Urothelium cell line (cell line): ENCODE measurements at regions not wholly inside any gene's neighbourhood (a gene's known extent, or its start where the extent isn't known, plus 50 kb on each side); places are given as distances from the start of the nearest gene placed in this dataset.

ENCODE experiments used
- DNase-seq: peaks from one replicate; pipeline ENCODE4 v3.0.0; 2011; ENCODE audit warnings: low spot score, mixed read lengths
- FAIRE-seq: peaks from 2 replicates; lab custom pipeline; 2011; peaks lifted over from hg19 to GRCh38; lab: Jason Lieb, UNC

- DNase-seq (peak; percentile 54), FAIRE-seq (peak; percentile 61)
Measured at GRCh38 chr2:144707736-144708326, 187.9 kb upstream of the ZEB2 start.

DNA sequence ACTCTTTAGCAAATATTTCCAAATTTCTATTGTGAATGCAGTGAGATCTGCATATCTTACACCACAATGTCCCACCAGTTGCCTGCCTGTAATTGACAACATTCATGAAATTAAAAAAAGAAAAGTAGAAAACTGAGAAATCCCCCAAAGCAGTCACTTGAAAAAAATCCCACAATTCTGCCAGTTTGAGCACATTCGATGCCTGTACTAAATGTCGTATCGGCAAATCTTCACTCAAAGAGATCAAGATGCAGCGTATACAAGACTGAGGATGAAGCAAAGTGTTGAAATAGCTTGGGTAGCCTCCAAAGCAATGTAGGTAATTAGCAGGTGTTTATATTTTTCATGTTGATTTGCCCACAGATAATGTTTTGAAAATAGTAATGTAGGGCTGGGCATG is 186.7 kb upstream of the ZEB2 start:
- no peak for DNase-seq
- no peak for FAIRE-seq

DNA sequence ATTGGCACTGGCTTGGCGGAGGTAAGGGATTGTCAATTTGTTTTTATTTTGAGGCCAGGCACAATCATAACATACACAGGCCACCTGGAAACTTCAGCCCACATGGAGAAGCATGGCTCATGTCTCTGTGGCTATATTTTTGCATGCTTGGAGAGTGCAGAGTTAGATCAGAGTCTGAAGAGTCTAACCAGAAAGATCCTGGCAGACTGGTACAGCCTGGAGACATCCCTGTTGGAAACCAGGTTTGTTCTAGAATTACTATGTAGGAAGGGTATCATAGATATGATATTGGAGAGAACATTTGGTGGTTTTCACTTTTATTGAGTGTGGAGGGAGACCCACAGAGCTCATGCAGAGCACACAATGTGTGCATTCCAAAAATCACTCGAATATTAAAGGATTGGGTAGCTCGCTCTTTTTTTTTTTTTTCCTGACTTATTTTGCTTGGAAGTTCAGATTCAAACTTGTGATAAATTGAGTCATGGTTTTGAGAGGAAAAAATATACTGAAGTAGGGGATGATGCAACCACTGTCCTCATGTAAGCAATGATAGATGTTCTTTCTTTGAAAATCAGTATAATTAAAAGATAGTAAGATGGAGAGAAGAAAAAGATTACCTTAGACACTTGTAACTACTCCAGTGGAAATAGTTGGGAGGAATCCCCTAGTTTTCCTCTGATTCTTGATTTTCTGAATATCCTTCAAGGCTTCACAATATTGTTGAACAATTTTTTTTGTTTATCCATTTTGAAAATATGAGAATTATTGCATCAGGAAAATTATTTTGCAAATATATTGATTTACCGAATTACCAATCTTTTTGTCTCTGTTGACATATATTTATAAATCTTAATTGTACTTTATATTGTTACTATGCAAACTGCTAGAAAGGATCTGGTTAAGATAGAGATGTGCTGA is 185.7 kb upstream of the ZEB2 start:
- FAIRE-seq = no peak
- DNase-seq = no peak

- DNase-seq (no peak), FAIRE-seq (no peak)
Measured at GRCh38 chr2:144704709-144705095, 184.8 kb upstream of the ZEB2 start.

- FAIRE-seq (no peak), DNase-seq (peak; percentile 48)
Measured at GRCh38 chr2:144703852-144704708, 184.2 kb upstream of the ZEB2 start.

DNA sequence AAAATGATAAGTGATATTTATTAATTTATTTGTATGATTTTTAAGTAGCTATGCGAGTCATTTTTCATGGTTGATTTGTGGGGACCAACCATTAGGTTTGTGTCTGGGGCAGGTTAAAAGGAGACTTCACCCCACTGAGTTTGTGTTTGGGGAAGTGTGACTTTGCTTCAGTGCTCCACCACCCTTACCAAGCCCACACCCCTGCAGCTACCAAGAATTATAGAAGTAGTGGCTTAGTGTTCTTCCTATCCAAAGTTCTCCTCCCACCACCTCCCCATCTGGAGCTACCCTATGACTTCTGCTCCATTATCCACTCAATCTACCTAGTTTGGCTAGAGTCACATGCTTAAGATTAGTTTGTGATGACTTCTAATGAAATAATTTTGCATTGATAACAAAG is 182.1 kb upstream of the ZEB2 start:
- FAIRE-seq (no peak), DNase-seq (no peak)

GRCh38 chr2:144701259-144701658 is 181.3 kb upstream of the ZEB2 start:
- DNase-seq = no peak
- FAIRE-seq = no peak

GRCh38 chr2:144698156-144698555 is 178.2 kb upstream of the ZEB2 start:
- no peak for FAIRE-seq
- DNase-seq = no peak

DNA sequence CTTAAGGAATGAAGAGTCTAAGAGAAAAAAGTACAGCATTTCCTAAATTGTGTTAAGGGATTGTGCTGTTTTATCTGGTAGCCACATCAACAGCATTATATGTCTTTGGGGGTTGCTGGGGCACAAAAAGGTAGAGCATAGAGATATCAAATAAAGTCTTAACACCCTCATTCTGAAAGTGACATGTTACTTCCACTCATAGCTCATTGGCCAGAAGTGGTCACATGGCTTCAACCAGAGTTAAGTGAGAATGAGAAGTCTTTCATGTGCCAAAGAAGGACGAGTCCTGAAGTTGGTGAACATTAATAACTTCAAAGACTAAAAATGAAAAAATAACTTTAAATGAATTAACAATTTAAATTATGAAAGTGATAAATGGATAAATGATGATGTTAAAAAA is 175.7 kb upstream of the ZEB2 start:
- FAIRE-seq (no peak), DNase-seq (no peak)

DNA sequence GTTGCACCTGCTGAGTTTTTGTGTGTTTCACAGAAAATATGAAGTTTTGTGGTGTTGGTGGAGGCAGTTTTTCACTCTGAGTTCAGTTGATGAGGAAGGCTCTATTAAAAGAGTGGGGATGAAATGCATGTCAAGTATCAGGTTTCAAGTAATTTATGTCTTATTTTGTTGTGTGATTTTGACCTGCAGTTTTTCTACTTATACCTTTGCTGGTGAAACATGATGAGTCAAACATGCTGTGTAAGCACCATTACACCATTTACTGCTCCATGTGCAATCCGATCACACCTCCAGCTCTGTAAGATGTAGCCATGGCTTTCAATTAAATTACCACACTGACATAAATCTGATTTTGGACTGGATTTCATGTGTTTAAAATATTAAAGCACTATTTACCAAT is 174.5 kb upstream of the ZEB2 start:
- FAIRE-seq (no peak), DNase-seq (no peak)

DNA sequence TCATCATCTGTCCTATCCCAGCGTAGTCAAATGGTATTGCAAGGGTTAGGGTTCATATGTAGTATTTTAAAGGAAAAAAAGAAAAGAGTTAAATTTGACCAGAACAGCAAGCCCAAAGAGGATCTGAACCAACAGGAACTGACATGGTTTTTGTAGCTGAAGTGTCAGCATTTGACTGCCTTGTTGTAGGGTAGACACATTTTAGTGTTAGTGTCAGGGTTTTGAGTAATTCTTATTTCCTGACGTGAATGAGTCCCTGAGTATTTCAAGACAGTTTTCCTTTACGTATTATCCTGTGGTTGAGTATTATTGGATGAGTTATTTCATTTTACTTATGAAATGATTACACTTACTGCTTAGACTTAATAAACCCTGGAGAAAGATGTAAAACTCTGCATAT is 173.3 kb upstream of the ZEB2 start:
- FAIRE-seq (no peak), DNase-seq (no peak)

DNA sequence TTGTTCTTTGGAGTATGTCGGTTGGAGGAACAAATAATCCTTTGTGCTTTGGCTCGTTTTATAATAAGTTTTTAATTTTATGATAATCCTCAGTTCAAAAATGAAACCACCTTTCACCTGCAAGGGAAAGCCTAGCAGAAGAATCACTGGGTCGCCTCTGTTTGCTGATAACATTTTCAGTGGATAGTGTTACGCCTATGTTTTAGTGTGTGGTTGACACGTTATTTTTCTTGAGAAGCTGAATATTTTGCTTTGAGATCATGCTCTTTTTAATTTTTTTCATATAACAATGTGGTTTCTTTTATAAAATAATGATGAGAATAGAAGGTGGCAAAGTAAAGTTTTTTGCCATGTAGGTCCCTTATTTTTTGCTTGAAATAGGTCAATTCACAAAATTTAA is 172.7 kb upstream of the ZEB2 start:
- no peak for DNase-seq

DNA sequence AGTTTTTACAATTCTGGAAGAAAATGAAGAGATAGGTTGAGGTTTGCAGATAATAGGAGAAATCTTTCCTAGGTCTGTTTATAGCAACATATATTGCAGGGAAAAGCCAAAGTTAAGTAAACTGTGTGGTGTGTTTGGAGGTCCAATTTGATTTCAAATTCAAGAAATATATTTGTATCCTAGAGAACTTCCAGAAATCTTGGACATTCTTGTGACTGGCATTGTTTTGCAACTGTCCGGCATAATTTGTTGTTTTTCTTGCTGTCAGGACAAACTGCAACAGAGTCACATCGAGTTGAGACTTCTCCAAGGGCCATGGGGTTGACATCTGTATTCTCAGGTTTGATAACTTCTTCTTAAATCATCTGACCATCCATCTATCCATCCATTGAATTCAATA is 170.9 kb upstream of the ZEB2 start:
- no peak for FAIRE-seq
- DNase-seq = no peak

More for the DNA sequence above, 172.7 kb upstream of the ZEB2 start:
- no peak for FAIRE-seq

- FAIRE-seq (no peak), DNase-seq (no peak)
Measured at GRCh38 chr2:144686518-144687215, 166.7 kb upstream of the ZEB2 start.

- DNase-seq = no peak
- FAIRE-seq = no peak
Measured at GRCh38 chr2:144683966-144684365, 164.0 kb upstream of the ZEB2 start.

- no peak for DNase-seq
Measured at GRCh38 chr2:144683107-144683753, 163.3 kb upstream of the ZEB2 start.

GRCh38 chr2:144682248-144682647 is 162.3 kb upstream of the ZEB2 start:
- FAIRE-seq = no peak
- DNase-seq = no peak

More at GRCh38 chr2:144683107-144683753, 163.3 kb upstream of the ZEB2 start:
- no peak for FAIRE-seq

DNA sequence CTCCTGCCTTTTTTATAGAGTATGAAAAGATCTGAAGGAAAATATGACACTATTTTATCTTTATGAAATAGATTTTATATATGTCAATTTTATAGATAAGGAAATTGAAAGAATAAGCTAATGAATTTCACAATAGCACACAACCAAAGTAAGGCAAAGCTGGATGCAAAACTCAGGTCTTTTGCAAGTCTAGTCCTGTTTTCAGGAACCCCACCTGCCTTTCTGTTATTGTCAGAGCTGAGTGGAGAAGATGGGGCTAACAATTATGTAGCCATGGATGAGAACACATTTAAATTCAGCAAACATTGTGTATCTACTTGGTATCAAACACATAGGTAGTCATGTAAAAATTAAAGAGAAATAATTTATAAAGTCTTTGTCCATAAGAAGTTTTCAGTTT is 161.5 kb upstream of the ZEB2 start:
- no peak for FAIRE-seq

DNA sequence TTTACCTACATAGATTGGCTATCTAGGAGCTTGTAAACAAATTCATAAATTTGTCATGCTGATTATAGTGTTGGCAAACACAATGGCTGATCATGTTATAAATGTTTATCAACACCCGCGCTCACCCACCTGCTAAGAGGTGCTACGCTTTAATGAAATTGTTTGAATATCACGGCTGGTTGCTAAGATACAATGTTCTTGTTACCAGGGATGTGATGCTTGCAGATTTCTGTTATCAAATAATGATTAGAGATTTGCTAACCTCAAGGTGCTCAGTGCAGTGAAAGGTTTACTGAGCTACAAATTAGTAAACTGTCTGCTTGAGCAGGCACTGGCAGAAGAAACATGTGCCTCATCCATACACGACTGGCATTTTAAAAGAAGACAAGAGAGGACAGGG is 160.0 kb upstream of the ZEB2 start:
- FAIRE-seq = no peak
- no peak for DNase-seq

More for the DNA sequence above, 161.5 kb upstream of the ZEB2 start:
- DNase-seq = no peak

GRCh38 chr2:144678736-144679135 is 158.8 kb upstream of the ZEB2 start:
- no peak for FAIRE-seq
- DNase-seq = no peak
